OCI-LY7 (cell line): ENCODE measurements at regions not wholly inside any gene's neighbourhood (a gene's known extent, or its start where the extent isn't known, plus 50 kb on each side); places are given as distances from the start of the nearest gene placed in this dataset.

Source experiments
- CTCF ChIP-seq: fragments of 200-600 bp; sonication (generic); conservative IDR thresholded peaks from 2 replicates; pipeline ENCODE4 v1.5.1; 2014; ENCODE audit warnings: mild to moderate bottlenecking, antibody characterized with exemption, low read length, moderate library complexity, mixed read lengths
- EZH2phosphoT487 ChIP-seq: fragments of 200-600 bp; sonication (generic); IDR thresholded peaks from 2 replicates; pipeline ENCODE4 v1.6.1; 2018; ENCODE audit warnings: low read depth, borderline replicate concordance, mild to moderate bottlenecking, mixed run types, antibody characterized with exemption, low read length, moderate library complexity, mixed read lengths

DNA sequence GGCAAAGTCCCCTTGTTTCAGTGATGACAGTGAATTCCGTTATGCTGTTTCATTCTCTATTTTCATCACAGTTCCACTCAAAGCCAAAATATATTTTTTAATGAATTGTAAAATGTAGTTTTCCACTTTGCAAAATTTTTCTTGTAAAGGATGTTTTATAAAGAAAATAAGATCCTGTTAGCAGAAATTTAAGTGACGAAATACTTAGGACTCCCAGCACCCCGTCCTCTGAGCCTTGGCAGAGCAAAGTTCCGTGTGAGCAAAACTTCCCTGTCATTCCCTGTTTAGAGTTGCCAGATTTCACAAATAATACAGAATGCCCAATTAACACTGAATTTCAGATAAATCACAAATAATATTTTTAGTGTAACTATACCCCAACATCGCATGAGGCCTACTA is 81.0 kb upstream of the RBPJ start:
- TF ChIP-seq CTCF (no peak), EZH2phosphoT487 (no peak)
